ENCODE measurements at regions not wholly inside any gene's neighbourhood (a gene's known extent, or its start where the extent isn't known, plus 50 kb on each side); places are given as distances from the start of the nearest gene placed in this dataset.

DNA sequence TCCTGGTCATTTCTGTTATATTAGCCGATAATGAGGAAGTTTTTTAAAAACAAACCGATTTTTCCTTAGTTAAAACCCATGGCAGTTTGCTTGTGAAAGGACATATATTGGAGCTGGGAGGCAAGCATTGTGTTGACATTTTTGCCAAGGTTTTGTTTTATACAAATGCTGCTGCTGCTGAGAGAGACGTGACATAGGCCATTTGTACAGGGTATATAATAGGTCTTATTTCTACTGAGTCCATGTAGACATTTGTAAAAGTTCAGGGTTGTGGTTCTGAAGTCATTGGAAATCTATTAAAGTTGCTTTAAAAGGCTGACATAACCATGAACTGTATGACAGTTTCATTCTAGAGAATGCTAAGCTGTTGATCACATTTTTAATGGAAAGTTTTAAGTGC is 424.0 kb upstream of the FANCL start:
- Histone ChIP-seq H3K27ac (no peak overlapping the region), H3K9me3 (no peaks in the 10 kb centered on the region), H3K36me3 (no peaks in the 10 kb centered on the region), H3K27me3 (no peaks in the 10 kb centered on the region), H3K4me3 (no peak overlapping the region), H3K4me1 (no peaks in the 10 kb centered on the region), H3K9ac (ENCODE audit: low read depth in 2 of 2, low read length in 2 of 2) (no peak overlapping the region)
- TF ChIP-seq, protein P1, sequence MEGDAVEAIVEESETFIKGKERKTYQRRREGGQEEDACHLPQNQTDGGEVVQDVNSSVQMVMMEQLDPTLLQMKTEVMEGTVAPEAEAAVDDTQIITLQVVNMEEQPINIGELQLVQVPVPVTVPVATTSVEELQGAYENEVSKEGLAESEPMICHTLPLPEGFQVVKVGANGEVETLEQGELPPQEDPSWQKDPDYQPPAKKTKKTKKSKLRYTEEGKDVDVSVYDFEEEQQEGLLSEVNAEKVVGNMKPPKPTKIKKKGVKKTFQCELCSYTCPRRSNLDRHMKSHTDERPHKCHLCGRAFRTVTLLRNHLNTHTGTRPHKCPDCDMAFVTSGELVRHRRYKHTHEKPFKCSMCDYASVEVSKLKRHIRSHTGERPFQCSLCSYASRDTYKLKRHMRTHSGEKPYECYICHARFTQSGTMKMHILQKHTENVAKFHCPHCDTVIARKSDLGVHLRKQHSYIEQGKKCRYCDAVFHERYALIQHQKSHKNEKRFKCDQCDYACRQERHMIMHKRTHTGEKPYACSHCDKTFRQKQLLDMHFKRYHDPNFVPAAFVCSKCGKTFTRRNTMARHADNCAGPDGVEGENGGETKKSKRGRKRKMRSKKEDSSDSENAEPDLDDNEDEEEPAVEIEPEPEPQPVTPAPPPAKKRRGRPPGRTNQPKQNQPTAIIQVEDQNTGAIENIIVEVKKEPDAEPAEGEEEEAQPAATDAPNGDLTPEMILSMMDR (IDR thresholded peaks at IDR 0.05) = no peak
- DNase-seq = no peak
- intact Hi-C loops (cut with DNase I) = no loop called here

DNA sequence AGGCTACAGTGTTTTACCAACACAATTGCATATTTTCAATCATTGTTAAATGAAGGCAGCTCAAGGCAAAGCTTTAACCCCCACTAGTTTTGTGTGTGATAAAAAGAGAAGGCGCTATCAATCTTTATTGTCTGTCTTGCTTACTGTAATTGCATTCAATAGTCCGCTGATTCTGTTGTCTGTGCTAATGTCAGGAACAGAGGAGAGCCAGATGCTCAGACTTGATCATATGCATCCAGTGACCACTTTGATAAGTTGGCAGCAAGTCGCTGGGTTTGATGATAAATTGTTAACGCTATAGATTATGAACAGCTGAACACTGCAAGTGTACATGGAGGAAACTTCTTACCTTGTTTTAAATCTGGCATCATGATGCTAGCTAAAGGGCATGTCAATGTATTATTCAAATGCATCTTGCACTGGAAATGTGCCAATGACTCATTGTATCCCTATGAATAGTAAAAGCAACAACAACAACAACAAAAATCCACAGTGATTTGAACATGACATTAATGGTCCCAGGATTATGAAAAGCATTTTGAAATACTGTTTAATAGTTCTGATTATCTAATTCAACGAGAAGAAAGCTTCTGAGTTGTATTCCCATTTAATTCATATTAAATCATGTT is 423.5 kb upstream of the FANCL start:
- TF ChIP-seq, protein P1 (IDR thresholded peaks at IDR 0.05) = no peak
- DNase-seq = no peak
- no peak overlapping the region for H3K4me3 ChIP-seq

DNA sequence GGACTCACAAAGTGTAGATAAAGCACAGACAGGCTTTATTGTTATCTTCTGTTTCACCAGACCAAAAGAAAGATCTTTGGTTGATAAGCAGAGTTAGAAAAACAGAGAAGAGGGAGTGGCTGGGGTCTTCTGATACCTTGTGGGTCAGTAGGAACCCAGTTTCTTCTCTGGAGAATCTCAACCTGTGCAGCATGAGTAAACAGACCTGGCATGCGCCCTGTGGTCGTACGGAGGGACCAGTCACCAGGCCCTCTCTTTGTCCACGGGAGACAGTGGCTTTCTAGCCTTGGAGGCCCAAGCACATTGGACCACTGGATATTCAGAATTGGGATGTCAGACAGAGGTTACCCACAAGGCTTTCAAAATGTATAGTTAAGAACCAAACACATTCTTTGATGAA is 418.9 kb upstream of the FANCL start:
- TF ChIP-seq, protein P1 (IDR thresholded peaks at IDR 0.05) = no peak
- no peak overlapping the region for H3K27ac ChIP-seq
- intact Hi-C loops (cut with DNase I) = no loop called here

More for the DNA sequence above, 423.5 kb upstream of the FANCL start:
- Histone ChIP-seq H3K27me3 (no peaks in the 10 kb centered on the region), H3K9me3 (no peaks in the 10 kb centered on the region), H3K36me3 (no peaks in the 10 kb centered on the region), H3K4me1 (no peaks in the 10 kb centered on the region), H3K9ac (ENCODE audit: low read depth in 2 of 2, low read length in 2 of 2) (no peak overlapping the region), H3K27ac (no peak overlapping the region)
- intact Hi-C loops (cut with DNase I) = no loop called here

DNA sequence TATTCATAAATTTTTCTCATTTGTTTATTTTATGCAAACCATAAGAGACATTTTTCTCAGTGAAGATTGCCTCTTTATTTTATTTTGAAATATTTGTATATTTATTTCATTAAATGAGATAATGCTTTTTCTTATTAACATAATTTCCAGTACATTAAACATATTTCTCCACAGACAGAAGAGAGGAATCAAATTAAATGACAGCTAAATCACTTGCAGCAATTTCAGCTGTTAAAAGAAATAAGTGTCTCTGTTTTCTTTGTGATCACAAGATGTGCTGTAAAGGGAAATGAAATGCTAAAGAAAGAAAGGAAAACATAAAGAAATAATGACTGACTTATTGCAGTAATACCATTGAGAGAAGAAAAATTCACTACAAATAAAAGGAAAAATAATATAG is 414.0 kb upstream of the FANCL start:
- H3K4me1 ChIP-seq = no peaks in the 10 kb centered on the region
- H3K36me3 ChIP-seq = no peaks in the 10 kb centered on the region
- H3K4me3 ChIP-seq = no peak overlapping the region
- no peaks in the 10 kb centered on the region for H3K27me3 ChIP-seq
- DNase-seq = no peak
- TF ChIP-seq, protein P1 (IDR thresholded peaks at IDR 0.05) = no peak
- no peak overlapping the region for H3K9ac ChIP-seq (ENCODE audit: low read depth in 2 of 2, low read length in 2 of 2)
- H3K9me3 ChIP-seq = no peaks in the 10 kb centered on the region
- no peak overlapping the region for H3K27ac ChIP-seq
- intact Hi-C loops (cut with DNase I) = no loop called here

More for the DNA sequence above, 418.9 kb upstream of the FANCL start:
- H3K9ac ChIP-seq (ENCODE audit: low read depth in 2 of 2, low read length in 2 of 2) = no peak overlapping the region
- no peaks in the 10 kb centered on the region for H3K27me3 ChIP-seq
- no peak for DNase-seq
- no peaks in the 10 kb centered on the region for H3K36me3 ChIP-seq
- H3K4me1 ChIP-seq = no peaks in the 10 kb centered on the region
- no peak overlapping the region for H3K4me3 ChIP-seq
- no peaks in the 10 kb centered on the region for H3K9me3 ChIP-seq

DNA sequence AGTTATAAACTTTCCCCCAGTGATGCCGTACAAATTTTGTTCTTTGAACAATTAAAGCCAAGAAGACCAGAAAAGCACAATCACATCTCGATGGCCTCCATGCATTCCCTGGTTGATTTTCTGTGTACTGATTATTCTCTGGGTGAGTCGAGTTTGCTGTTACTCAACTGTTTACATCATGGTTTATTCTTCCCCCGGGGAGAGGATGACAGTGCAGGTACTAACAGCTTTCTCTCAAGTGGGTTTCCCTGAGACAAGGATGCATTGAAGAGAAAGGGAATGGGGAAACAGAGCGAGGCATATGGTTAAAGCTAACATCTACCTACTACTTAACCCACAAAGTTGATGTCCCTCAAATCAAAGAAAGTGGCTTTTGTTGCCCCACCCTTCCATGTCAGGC is 410.8 kb upstream of the FANCL start:
- no peaks in the 10 kb centered on the region for H3K4me1 ChIP-seq
- TF ChIP-seq, protein P1 (IDR thresholded peaks at IDR 0.05) = no peak
- H3K4me3 ChIP-seq = no peak overlapping the region
- H3K27ac ChIP-seq = no peak overlapping the region
- intact Hi-C loops (cut with DNase I) = no loop called here
- no peak for DNase-seq
- H3K36me3 ChIP-seq = no peaks in the 10 kb centered on the region
- H3K9me3 ChIP-seq = no peaks in the 10 kb centered on the region
- no peak overlapping the region for H3K9ac ChIP-seq (ENCODE audit: low read depth in 2 of 2, low read length in 2 of 2)
- H3K27me3 ChIP-seq = no peaks in the 10 kb centered on the region
